OCI-LY3 (cell line): ENCODE measurements at regions not wholly inside any gene's neighbourhood (a gene's known extent, or its start where the extent isn't known, plus 50 kb on each side); places are given as distances from the start of the nearest gene placed in this dataset.

Source experiments
- H2AFZ ChIP-seq: fragments of 200-600, 300-600 bp; shearing (Covaris generic); 2 replicates; pipeline ENCODE4 v1.6.0; 2014; ENCODE audit warnings: antibody characterized with exemption, low read depth, low read length
- H3K27ac ChIP-seq: fragments of 200-600, 300-600 bp; sonication (generic); 2 replicates; pipeline ENCODE4 v1.5.1; 2014; ENCODE audit warnings: mild to moderate bottlenecking, low read length, moderate library complexity, mixed read lengths
- H3K27me3 ChIP-seq: fragments of 200-600, 300-600 bp; sonication (generic); 2 replicates; pipeline ENCODE4 v1.6.1; 2014; ENCODE audit warnings: low read depth, low read length, mixed read lengths
- H3K36me3 ChIP-seq: fragments of 200-600, 300-600 bp; sonication (generic); replicated peaks from 2 replicates; pipeline ENCODE3; 2014; ENCODE audit warnings: low read depth, low read length, mixed read lengths
- H3K4me1 ChIP-seq: fragments of 300-600, 200-600 bp; sonication (generic); 2 replicates; pipeline ENCODE4 v1.6.1; 2014; ENCODE audit warnings: low read length, mixed read lengths
- H3K4me2 ChIP-seq: fragments of 200-600, 300-600 bp; sonication (generic); 2 replicates; pipeline ENCODE4 v1.6.1; 2014; ENCODE audit warnings: low read length, mixed read lengths
- H3K4me3 ChIP-seq: fragments of 300-600, 200-600 bp; sonication (generic); 2 replicates; pipeline ENCODE4 v1.5.1; 2014; ENCODE audit warnings: antibody characterized with exemption, mild to moderate bottlenecking, low read length, moderate library complexity
- H3K79me2 ChIP-seq: fragments of 300-600, 200-600 bp; shearing (Covaris generic); 2 replicates; pipeline ENCODE4 v1.6.1; 2014; ENCODE audit warnings: mild to moderate bottlenecking, low read length, mixed read lengths
- H3K9ac ChIP-seq: fragments of 300-600, 200-600 bp; shearing (Covaris generic); 2 replicates; pipeline ENCODE4 v1.6.0; 2014; ENCODE audit warnings: mild to moderate bottlenecking, low read length, moderate library complexity
- H3K9me3 ChIP-seq: fragments of 200-600, 300-600 bp; shearing (Covaris generic); 2 replicates; pipeline ENCODE4 v1.6.1; 2014; ENCODE audit warnings: low read length, mixed read lengths; ENCODE audit not compliant: insufficient read depth
- H4K20me1 ChIP-seq: fragments of 200-600, 300-600 bp; sonication (generic); 2 replicates; pipeline ENCODE4 v1.6.1; 2016; ENCODE audit warnings: low read length, mixed read lengths; ENCODE audit not compliant: insufficient read depth
- CTCF ChIP-seq: fragments of 200-600, 300-600 bp; sonication (generic); IDR thresholded peaks from 2 replicates; pipeline ENCODE4 v1.5.1; 2014; ENCODE audit warnings: antibody characterized with exemption, low read length, low read depth
- EZH2phosphoT487 ChIP-seq: fragments of 200-600 bp; shearing (Covaris generic); IDR thresholded peaks from 2 replicates; pipeline ENCODE4 v1.6.1; 2018; ENCODE audit warnings: antibody characterized with exemption, mixed run types, low read depth

DNA sequence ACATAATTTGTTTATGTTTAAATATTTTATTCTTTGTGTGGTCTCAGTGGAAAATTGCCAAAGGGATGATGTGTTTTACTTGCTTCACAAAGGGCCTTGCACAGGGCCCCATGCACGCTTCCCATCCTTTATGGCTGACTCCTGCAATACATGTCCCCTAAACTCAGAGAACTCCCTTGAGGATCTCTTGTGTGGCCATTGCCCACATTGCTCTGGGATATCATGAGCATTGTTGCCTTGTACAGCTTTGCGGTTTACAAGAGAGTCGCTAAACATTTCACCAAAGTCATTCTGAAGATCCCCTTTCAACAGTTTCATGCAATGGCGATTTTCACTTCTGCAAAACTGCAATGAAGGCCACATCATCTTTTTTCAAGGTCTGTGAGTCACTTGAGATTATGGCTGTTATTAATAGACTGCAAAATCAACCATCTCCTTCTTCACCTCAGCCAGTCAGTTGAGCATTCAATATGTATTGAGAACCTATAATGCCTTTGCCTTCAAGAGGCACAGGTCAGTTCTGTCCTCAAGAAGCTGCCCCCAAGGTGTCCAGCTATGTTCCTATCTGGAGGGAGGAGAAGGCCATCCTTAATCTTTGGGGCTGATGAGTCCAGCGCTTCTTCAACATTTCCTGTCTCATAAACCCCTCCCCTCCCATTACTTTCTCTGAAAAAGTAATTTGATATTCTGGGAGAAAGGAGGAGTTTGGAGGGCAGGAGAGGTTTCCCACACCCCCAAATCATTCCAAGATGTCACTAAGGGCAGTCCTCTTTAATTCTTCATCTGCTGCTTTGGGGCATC, 108.1 kb downstream of the CCDC71L start:
- Histone ChIP-seq H3K9ac (peak overlapping the region; percentile 53), H3K36me3 (peaks cover 12% of the 10 kb centered on the region), H3K4me3 (peak overlapping the region; percentile 28), H3K27me3 (no peaks in the 10 kb centered on the region), H2AFZ (peak overlapping the region; percentile 28; the same call in 1 of the 2 replicates), H3K4me1 (peaks cover 46% of the 10 kb centered on the region), H3K27ac (peak overlapping the region; percentile 82), H3K79me2 (no peaks in the 10 kb centered on the region), H3K4me2 (peak overlapping the region; percentile 53), H4K20me1 (no peaks in the 10 kb centered on the region), H3K9me3 (no peaks in the 10 kb centered on the region)
- TF ChIP-seq EZH2phosphoT487, result no peak
- TF ChIP-seq CTCF, result no peak

DNA sequence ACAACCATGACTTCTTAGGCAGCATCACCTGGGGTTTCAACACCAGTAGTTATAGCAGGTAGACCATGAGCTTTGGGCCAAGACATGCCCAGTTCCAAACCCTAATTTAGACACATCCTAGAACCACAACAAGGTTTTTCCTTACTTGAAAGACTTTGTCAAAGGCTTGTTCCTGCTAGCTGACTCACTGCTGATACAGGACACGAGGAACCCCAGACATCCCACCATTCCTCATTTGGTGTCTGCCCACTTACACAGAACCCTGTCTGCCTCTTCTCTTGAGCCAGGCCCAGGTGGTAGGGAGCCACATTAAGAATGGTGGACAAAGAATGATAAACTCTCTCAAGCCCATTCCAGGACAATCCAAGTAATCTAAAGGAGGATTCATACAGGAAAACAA, 109.0 kb downstream of the CCDC71L start:
- H3K79me2 ChIP-seq, result no peaks in the 10 kb centered on the region
- H3K36me3 ChIP-seq, result peaks cover 12% of the 10 kb centered on the region
- peak overlapping the region; percentile 82 for H3K27ac ChIP-seq
- peak overlapping the region; percentile 15; the same call in 1 of the 2 replicates for H3K4me3 ChIP-seq
- H3K4me1 ChIP-seq, result peaks cover 46% of the 10 kb centered on the region
- no peaks in the 10 kb centered on the region for H3K27me3 ChIP-seq
- no peaks in the 10 kb centered on the region for H4K20me1 ChIP-seq
- peak overlapping the region; percentile 53 for H3K4me2 ChIP-seq
- TF ChIP-seq CTCF, result no peak
- TF ChIP-seq EZH2phosphoT487, result no peak
- H2AFZ ChIP-seq, result 0 out of 2 replicates have a peak overlapping the region, but pooled peaks have one; percentile 14
- H3K9ac ChIP-seq, result peak overlapping the region; percentile 24; the same call in 1 of the 2 replicates
- H3K9me3 ChIP-seq, result no peaks in the 10 kb centered on the region

- no peak for TF ChIP-seq CTCF
- TF ChIP-seq EZH2phosphoT487, result no peak
- H3K4me3 ChIP-seq, result no peak overlapping the region
- no peaks in the 10 kb centered on the region for H3K9me3 ChIP-seq
- peaks cover 12% of the 10 kb centered on the region for H3K36me3 ChIP-seq
- no peak overlapping the region for H3K27ac ChIP-seq
- peak overlapping the region; percentile 7; the same call in 1 of the 2 replicates for H3K4me2 ChIP-seq
- no peaks in the 10 kb centered on the region for H4K20me1 ChIP-seq
- H3K9ac ChIP-seq, result no peak overlapping the region
- H3K79me2 ChIP-seq, result no peaks in the 10 kb centered on the region
- H3K27me3 ChIP-seq, result no peaks in the 10 kb centered on the region
- H3K4me1 ChIP-seq, result peaks cover 38% of the 10 kb centered on the region
- no peak overlapping the region for H2AFZ ChIP-seq
Measured at GRCh38 chr7:106548491-106548890, 112.5 kb downstream of the CCDC71L start.

DNA sequence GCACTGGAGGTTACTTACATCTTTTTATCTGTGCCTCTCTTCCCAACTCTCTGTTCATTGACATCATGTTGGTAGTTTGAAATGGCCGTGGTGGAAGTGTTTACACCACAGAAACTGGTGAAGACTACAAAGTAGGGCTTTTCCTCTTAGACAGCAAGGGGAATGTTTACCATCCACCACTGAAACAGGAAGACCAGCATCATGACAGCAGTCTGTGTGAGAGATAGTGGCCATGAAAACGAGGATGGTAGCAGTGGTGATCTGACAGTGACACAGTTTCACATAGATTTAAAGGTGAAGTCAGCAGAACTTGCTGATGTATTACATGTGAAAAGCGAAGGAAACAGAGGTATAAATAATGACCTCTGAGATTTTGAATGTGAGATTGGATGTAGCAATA, 115.7 kb downstream of the CCDC71L start:
- no peak for TF ChIP-seq EZH2phosphoT487
- no peak for TF ChIP-seq CTCF
- no peak overlapping the region for H3K9ac ChIP-seq
- peaks cover 26% of the 10 kb centered on the region for H3K4me1 ChIP-seq
- no peaks in the 10 kb centered on the region for H4K20me1 ChIP-seq
- 0 out of 2 replicates have a peak overlapping the region, but pooled peaks have one; percentile 8 for H3K4me2 ChIP-seq
- peak overlapping the region; percentile 74; the same call in 1 of the 2 replicates for H2AFZ ChIP-seq
- no peak overlapping the region for H3K27ac ChIP-seq
- no peak overlapping the region for H3K4me3 ChIP-seq
- H3K27me3 ChIP-seq, result no peaks in the 10 kb centered on the region
- no peaks in the 10 kb centered on the region for H3K9me3 ChIP-seq
- no peaks in the 10 kb centered on the region for H3K79me2 ChIP-seq
- H3K36me3 ChIP-seq, result no peaks in the 10 kb centered on the region
